ENCODE measurements at regions not wholly inside any gene's neighbourhood (a gene's known extent, or its start where the extent isn't known, plus 50 kb on each side); places are given as distances from the start of the nearest gene placed in this dataset.

- Histone ChIP-seq H3K4me3 (ENCODE audit: insufficient read depth, low read length, poor library complexity, severe bottlenecking) (no peak overlapping the region), H3K9ac (ENCODE audit: low read length) (no peak overlapping the region), H3K27ac (ENCODE audit: low read depth, low read length) (no peak overlapping the region), H3K79me2 (ENCODE audit: insufficient read depth, low read length) (no peaks in the 10 kb centered on the region), H3K9me2 (replicated peaks; ENCODE audit: insufficient read depth, low read length) (no peaks in the 10 kb centered on the region), H4K20me1 (ENCODE audit: low read depth, low read length) (no peaks in the 10 kb centered on the region), H3K4me2 (ENCODE audit: low read depth, low read length, poor library complexity, severe bottlenecking) (no peak overlapping the region), H2AFZ (ENCODE audit: low read depth, low read length, severe bottlenecking) (no peak overlapping the region), H3K9me3 (ENCODE audit: insufficient read depth, low read length) (no peaks in the 10 kb centered on the region), H3K36me3 (ENCODE audit: low read length) (no peaks in the 10 kb centered on the region), H3K27me3 (ENCODE audit: low read length) (no peaks in the 10 kb centered on the region), H3F3A (ENCODE audit: insufficient read depth) (no peaks in the 10 kb centered on the region)
- TF ChIP-seq CTCF (IDR thresholded peaks at IDR 0.05; ENCODE audit: insufficient read depth, low read length, poor library complexity, severe bottlenecking), result no peak
- TF ChIP-seq EZH2phosphoT487 (conservative IDR thresholded peaks at IDR 0.05; ENCODE audit: low read length), result no peak
These were observed 140.2 kb downstream of the AACS start for GRCh38 chr12:125205386-125205785.

GRCh38 chr12:125206711-125207110 lies 141.5 kb downstream of the AACS start:
- Histone ChIP-seq H3K9me2 (replicated peaks; ENCODE audit: insufficient read depth, low read length) (no peaks in the 10 kb centered on the region), H4K20me1 (ENCODE audit: low read depth, low read length) (no peaks in the 10 kb centered on the region), H3K9ac (ENCODE audit: low read length) (no peak overlapping the region), H3K36me3 (ENCODE audit: low read length) (no peaks in the 10 kb centered on the region), H2AFZ (ENCODE audit: low read depth, low read length, severe bottlenecking) (no peak overlapping the region), H3K27me3 (ENCODE audit: low read length) (no peaks in the 10 kb centered on the region), H3K9me3 (ENCODE audit: insufficient read depth, low read length) (no peaks in the 10 kb centered on the region), H3K4me3 (ENCODE audit: insufficient read depth, low read length, poor library complexity, severe bottlenecking) (no peak overlapping the region), H3K27ac (ENCODE audit: low read depth, low read length) (no peak overlapping the region), H3F3A (ENCODE audit: insufficient read depth) (no peaks in the 10 kb centered on the region), H3K4me2 (ENCODE audit: low read depth, low read length, poor library complexity, severe bottlenecking) (no peak overlapping the region), H3K79me2 (ENCODE audit: insufficient read depth, low read length) (no peaks in the 10 kb centered on the region)
- TF ChIP-seq CTCF (IDR thresholded peaks at IDR 0.05; ENCODE audit: insufficient read depth, low read length, poor library complexity, severe bottlenecking) (no peak), EZH2phosphoT487 (conservative IDR thresholded peaks at IDR 0.05; ENCODE audit: low read length) (no peak)

GRCh38 chr12:125208334-125208733 lies 143.1 kb downstream of the AACS start:
- no peaks in the 10 kb centered on the region for H3F3A ChIP-seq (ENCODE audit: insufficient read depth)
- no peak for TF ChIP-seq CTCF (IDR thresholded peaks at IDR 0.05; ENCODE audit: insufficient read depth, low read length, poor library complexity, severe bottlenecking)
- TF ChIP-seq EZH2phosphoT487 (conservative IDR thresholded peaks at IDR 0.05; ENCODE audit: low read length), result no peak
- H3K9me3 ChIP-seq (ENCODE audit: insufficient read depth, low read length), result no peaks in the 10 kb centered on the region
- H3K4me3 ChIP-seq (ENCODE audit: insufficient read depth, low read length, poor library complexity, severe bottlenecking), result no peak overlapping the region
- H3K79me2 ChIP-seq (ENCODE audit: insufficient read depth, low read length), result no peaks in the 10 kb centered on the region
- no peaks in the 10 kb centered on the region for H3K9me2 ChIP-seq (replicated peaks; ENCODE audit: insufficient read depth, low read length)
- H3K27me3 ChIP-seq (ENCODE audit: low read length), result no peaks in the 10 kb centered on the region
- H2AFZ ChIP-seq (ENCODE audit: low read depth, low read length, severe bottlenecking), result no peak overlapping the region
- H4K20me1 ChIP-seq (ENCODE audit: low read depth, low read length), result no peaks in the 10 kb centered on the region
- no peaks in the 10 kb centered on the region for H3K36me3 ChIP-seq (ENCODE audit: low read length)
- H3K4me2 ChIP-seq (ENCODE audit: low read depth, low read length, poor library complexity, severe bottlenecking), result no peak overlapping the region
- no peak overlapping the region for H3K9ac ChIP-seq (ENCODE audit: low read length)
- no peak overlapping the region for H3K27ac ChIP-seq (ENCODE audit: low read depth, low read length)
